GM13977 (cell line): ENCODE measurements at regions not wholly inside any gene's neighbourhood (a gene's known extent, or its start where the extent isn't known, plus 50 kb on each side); places are given as distances from the start of the nearest gene placed in this dataset.

Source experiments
- DNase-seq: peaks from one replicate; pipeline ENCODE4 v3.0.0; 2012; ENCODE audit warnings: low spot score
- CTCF ChIP-seq: IDR thresholded peaks from 2 replicates; pipeline ENCODE4 v1.5.1; 2012; ENCODE audit warnings: mild to moderate bottlenecking, control low read depth; ENCODE audit not compliant: insufficient read depth; ENCODE audit errors: extremely low read depth, missing control alignments
- in situ Hi-C: fragments of 300-500 bp; cut with MboI; formaldehyde crosslinking; loops from one replicate; pipeline ENCODE4 v1.12.0; 2022; ENCODE audit warnings: low sequenced_read_pairs, low pct_unique_long_range_greater_than_20kb, mixed read lengths, inconsistent platforms; ENCODE audit not compliant: unreplicated experiment

- no peak for DNase-seq
- in situ Hi-C loops = no loop called here
- TF ChIP-seq CTCF = no peak
These were observed 512.1 kb downstream of the SHQ1 start for GRCh38 chr3:72336114-72336651.

- no peak for TF ChIP-seq CTCF
- in situ Hi-C loops = no loop called here
- no peak for DNase-seq
These were observed 512.7 kb downstream of the SHQ1 start for GRCh38 chr3:72335458-72336095.

- no peak for DNase-seq
- TF ChIP-seq CTCF = no peak
- in situ Hi-C loops = no loop called here
These were observed 513.4 kb downstream of the SHQ1 start for GRCh38 chr3:72334681-72335457.

- in situ Hi-C loops = no loop called here
- DNase-seq = no peak
- TF ChIP-seq CTCF = no peak
These were observed 515.6 kb downstream of the SHQ1 start for GRCh38 chr3:72332689-72333088.

- no peak for DNase-seq
- in situ Hi-C loops = no loop called here
- no peak for TF ChIP-seq CTCF
These were observed 516.2 kb downstream of the SHQ1 start for GRCh38 chr3:72332036-72332435.

GRCh38 chr3:72331076-72331475 lies 517.2 kb downstream of the SHQ1 start:
- no peak for DNase-seq
- TF ChIP-seq CTCF = no peak
- in situ Hi-C loops = no loop called here
